ENCODE measurements at regions not wholly inside any gene's neighbourhood (a gene's known extent, or its start where the extent isn't known, plus 50 kb on each side); places are given as distances from the start of the nearest gene placed in this dataset.
"Not testable (repeated sequence)": the region's sequence is repeated elsewhere in the genome, so short reads cannot be mapped to it uniquely, and the experiment has no call there.

DNA sequence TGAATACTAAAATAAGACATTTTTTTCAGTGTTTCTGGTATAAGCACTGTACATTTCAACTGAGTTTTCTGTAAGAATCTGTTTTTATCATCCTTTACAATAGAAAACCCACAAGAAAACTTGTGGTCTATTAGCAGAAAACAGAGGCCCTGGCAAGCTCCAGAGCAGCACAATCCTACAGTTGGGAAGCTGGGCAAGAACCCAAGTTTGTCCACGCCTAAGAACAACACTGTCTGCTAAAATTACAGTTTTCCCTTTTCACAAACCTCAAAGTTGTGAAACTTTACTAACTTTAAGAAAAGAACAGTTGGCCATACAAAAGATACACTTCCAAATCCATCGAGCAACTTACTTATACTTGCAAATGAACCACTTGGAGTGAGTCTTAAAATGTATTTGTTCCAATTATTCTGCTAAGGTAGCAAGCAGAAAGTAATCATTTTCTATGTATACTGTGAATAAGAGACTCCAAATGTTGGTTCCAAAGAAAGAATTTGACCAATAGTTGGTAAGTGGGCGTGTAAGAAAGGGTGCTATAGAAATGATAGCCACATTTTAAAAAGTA, 982.0 kb upstream of the ARRDC3 start:
- DNase-seq (ENCODE audit: low read depth in 2 of 3, low spot score in 1 of 3) = no peak

DNA sequence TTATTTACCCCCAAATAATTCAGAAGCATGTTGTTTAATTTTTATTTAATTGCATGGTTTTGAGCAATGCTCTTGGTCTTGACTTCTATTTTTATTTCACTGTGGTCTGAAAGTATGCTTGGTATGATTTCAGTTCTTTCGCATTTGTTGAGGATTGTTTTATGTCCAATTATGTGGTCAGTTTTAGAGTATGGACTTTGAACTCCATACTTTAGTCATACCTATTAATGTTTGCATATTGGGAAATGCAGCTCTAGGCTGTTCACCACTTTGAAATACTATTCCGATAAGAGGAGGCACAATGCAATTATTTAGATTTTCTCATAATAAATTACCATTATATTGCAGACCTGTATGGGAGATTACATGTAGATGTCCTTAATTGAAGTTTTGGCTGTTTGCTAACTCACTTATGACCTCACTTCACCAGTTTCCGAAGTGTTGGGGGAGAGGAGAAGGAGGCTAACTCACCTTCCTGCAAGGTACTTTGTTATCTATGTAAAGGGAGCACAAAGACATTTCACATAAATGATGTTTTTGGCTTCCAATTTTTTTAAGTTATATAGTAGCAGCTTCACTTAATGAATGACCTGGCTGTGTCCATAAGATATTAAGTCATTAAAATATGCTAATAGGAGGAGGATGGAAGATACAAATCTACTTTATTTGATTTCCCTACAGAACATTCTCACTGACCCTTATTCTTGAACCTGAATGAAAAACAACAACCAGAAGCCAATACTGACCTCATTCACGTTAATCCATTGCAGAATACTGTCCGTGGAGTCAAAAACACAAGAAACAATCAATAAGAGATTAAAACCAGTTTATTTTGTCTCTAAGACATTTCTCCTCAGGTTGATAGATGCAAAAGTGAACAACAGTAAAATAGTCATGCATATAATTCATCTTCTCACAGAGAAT, 970.3 kb upstream of the ARRDC3 start:
- DNase-seq (ENCODE audit: low read depth in 2 of 3, low spot score in 1 of 3) = no peak

DNA sequence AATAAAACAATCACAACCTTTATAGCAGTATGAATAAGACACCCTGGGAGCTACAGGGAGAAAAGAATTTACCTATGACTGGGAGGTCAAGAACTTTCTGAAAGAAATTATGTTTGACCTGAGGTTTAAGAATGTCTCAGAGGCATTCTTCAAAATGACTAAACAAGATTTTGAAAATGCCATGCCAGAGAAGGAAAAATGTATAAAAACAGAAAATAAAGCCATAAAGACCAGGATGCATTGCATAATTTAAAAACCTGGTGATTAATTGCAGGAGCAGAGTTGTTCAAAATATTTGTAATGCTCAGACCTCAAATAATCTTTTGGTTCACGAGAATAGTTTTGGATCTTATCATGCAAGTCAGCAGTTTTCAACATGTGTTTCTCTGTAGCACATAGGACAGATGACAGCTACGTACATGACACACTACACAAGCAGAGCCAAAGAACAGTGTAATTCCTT, 954.7 kb upstream of the ARRDC3 start:
- DNase-seq (ENCODE audit: low read depth in 2 of 3, low spot score in 1 of 3) = no peak

DNA sequence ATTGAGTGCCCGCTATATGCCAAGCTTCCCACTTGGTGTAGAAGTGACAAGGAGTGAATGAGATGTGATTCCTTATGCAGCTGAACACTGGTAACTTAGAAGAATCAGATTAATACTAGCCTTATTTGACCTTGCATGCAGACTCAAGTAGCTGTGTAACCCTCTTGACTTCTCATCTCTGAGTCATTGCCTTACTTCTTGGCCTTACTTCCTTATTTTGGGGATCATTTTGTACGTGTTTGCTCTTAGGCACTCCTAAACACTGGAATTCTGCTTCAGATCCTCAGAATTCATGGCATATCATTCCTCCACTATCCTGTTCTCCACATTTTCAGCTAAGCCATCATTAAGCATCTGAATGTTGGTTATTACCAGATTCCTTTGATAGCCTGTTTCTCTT, 948.9 kb upstream of the ARRDC3 start:
- no peak for DNase-seq (ENCODE audit: low read depth in 2 of 3, low spot score in 1 of 3)

DNA sequence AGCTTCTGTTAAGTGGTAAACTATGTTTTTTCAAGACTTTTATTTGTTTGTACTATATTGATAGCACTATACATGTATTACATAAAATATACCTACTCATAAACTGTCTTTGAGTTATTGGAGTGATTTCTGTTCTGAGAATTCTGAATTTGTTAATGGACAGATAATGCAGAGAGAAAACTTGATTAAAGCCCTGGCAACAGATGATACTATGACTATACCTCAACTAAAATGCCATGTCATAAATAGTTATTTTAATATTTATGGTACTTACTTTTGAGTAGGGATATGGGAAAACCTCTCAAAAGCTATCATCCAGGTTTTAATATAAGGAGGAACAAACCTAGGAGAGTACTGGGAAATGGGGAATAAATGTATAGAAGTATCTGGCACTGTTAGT, 947.2 kb upstream of the ARRDC3 start:
- DNase-seq (ENCODE audit: low read depth in 2 of 3, low spot score in 1 of 3) = no peak

DNA sequence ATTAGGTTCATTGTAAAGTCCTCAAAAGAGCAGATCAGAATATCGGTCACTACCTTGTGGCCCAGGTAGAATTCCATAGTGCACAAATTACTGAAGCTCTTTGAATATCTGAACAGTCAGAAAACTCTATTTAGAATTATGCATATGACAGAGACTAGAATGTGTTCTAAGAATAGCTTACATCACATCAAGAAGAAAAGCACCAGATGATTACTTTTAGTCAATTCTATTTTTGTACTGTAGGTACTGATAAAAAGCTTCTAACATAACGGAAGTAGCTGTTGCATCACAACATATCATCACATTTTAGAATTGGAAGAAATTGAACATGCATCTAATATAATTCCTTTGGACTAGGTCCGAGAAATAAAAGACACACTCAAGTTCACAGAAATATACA, 946.6 kb upstream of the ARRDC3 start:
- DNase-seq (ENCODE audit: low read depth in 2 of 3, low spot score in 1 of 3) = no peak

DNA sequence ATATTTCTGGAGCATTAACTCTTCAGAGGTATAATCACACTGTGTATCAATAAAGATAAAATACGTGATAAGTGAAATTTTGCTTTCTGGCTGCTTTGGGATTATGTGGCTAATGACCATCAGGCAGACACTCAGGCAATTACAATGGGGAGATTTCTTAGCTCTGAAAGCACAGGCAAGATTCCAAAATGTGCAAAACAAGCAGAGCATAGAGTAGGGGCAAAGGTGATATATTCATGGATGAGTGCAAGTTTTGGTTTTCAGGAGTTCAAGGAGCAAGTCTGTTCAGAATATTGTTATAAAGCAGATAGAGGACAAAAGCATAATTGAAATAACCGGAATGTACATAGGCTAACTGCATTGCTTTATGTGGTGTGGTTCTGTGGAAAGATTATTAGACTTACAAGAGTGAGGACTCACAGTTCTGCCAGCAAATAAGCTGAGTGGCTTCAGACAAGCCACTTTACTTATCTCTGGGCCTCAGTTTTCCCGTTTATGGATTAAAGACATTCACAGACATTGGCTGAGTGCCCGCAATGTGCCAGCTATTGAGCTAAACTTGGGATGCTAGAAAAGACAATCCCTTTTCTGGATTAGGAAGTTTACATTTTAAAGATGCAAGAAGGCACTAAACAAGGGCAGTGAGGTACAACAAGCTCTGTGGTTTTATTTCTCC, 945.6 kb upstream of the ARRDC3 start:
- no peak for DNase-seq (ENCODE audit: low read depth in 2 of 3, low spot score in 1 of 3)

DNA sequence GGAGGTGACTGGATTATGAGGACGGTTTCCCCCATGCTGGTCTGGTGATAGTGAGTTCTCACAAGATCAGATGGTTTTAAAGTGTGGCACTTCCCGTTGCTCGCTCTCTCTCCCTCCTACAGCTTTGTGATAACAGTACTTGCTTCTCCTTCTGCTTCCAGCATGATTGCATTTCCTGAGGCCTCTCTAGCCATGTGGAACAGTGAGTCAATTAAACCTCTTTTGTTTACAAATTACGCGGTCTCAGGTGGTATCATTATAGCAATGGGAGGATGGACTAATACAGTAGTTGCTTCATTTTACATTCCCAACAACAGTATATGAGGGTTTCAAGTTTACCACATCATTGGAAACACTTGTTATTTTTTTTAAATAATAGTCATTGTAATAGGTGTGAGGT, 937.3 kb upstream of the ARRDC3 start:
- no peak for DNase-seq (ENCODE audit: low read depth in 2 of 3, low spot score in 1 of 3)

DNA sequence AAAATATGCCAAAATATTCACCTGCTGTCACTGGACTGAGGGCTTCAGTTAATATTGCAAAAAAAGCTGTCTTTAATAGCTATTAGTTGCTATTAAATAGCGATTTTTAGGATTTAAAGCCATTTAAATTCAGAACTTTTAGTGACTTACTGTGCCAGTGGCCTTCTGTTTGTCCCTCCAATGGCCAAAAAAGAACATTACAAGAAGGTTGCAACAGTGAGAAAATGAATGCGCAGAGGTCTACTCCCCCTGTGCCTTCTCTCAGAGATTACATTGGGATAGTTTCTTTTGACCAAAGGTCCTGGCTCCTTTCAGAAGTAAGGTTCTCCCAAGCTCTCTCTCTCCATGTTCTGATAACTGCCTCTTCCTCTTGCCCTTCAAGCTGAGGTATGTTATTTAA, 930.3 kb upstream of the ARRDC3 start:
- no peak for DNase-seq (ENCODE audit: low read depth in 2 of 3, low spot score in 1 of 3)

DNA sequence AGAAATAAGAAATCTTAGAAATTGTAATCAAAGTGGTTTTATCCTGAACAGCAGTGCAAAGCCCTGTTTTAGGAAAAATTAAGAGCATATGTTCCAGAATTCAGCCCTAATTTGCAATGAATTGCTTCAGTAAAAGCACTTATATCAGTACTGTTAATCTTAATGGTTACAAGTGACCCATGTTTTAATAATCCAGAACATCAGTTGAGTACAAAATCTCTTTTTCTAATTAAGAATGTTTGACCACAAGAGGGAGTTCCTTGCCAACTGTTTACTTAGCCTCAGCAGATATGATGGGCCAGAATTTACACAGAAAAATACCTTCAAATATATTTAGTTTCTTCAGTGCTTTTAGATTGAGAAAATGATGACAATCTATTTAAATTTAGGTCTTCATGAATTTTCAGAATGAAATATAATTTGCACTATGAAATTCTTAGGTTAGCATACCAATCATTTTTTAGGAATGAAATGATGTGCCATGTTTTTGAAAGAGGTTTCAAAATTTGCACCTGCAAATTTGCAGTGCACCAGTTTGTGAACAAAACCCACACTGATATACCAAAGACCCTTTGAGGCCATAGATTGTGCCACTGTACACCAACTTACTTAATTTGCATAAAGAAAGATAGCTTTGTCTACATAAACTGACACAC, 926.3 kb upstream of the ARRDC3 start:
- no peak for DNase-seq (ENCODE audit: low read depth in 2 of 3, low spot score in 1 of 3)

DNA sequence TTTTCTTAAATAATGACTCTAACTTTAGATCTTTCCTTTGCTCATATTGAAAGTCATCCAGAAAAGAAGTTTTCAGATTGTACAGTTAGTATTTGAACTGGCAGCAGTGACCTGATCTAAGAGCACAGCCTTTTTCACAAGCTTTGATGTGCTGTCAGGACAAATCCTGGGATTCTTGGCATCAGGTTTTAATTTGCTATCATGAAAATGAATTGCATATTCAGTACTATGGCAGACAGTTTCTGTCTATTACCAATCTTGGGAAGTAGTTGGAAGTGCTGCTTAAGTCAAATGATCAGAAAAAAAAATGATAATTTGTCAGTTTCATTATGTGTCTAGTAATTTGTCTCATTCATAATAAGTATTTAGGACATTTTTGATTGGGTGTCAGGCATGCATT, 925.6 kb upstream of the ARRDC3 start:
- DNase-seq (ENCODE audit: low read depth in 2 of 3, low spot score in 1 of 3) = no peak

DNA sequence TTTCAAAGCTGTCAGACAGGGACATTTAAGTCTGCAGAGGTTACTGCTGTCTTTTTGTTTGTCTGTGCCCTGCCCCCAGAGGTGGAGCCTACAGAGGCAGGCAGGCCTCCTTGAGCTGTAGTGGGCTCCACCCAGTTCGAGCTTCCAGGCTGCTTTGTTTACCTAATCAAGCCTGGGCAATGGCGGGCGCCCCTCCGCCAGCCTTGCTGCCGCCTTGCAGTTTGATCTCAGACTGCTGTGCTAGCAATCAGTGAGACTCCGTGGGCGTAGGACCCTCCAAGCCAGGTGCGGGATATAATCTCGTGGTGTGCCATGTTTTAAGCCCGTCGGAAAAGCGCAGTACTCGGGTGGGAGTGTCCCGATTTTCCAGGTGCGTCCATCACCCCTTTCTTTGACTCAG, 919.2 kb upstream of the ARRDC3 start:
- not testable (repeated sequence) for DNase-seq (ENCODE audit: low read depth in 2 of 3, low spot score in 1 of 3)

DNA sequence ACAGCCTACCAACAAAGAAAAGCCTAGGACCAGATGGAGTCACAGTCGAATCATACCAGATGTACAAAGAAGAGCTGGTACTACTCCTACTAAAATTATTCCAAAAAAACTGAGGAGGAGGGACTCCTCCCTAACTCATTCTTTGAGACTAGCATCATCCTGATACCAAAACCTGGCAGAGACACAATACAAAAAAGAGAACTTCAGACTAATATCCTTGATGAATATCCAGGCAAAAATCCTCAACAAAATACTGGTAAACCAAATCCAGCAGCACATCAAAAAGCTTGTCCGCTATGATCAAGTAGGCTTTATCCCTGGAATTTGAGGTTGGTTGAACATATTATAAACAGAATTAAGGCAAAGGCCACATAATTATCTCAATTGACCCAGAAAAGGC, 900.4 kb upstream of the ARRDC3 start:
- DNase-seq (ENCODE audit: low read depth in 2 of 3, low spot score in 1 of 3) = no peak

DNA sequence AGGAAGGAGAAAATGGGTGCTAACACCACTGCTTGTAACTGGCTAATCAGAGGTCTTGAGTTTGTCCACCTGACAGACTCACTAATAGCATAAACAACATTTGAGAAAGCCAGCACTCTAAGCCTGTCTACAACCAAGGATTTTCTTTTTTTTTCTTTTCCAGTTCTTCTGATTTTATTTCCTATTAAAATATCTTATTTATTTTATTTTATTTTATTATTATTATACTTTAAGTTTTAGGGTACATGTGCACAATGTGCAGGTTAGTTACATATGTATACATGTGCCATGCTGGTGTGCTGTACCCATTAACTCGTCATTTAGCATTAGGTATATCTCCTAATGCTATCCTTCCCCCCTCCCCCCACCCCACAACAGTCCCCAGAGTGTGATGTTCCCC, 888.6 kb upstream of the ARRDC3 start:
- not testable (repeated sequence) for DNase-seq (ENCODE audit: low read depth in 2 of 3, low spot score in 1 of 3)

DNA sequence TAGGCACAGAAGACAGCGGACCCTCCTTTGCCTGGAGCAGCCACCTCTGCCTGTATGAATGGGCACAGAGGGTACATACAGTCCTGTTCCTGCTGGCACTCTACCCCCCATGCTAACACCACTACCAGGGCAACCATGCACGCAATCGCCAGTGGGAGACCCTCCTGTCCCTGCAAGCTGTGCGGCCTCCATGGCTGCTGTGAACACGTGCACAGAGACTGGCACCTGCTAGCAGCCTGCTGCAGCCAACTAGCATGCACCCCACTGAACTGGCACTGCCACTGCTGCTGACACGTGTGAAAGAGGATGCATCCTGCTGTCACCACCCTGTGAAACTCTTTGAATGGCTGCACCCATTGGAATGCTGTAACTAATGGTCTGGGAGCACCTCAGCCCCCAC, 885.2 kb upstream of the ARRDC3 start:
- no peak for DNase-seq (ENCODE audit: low read depth in 2 of 3, low spot score in 1 of 3)

DNA sequence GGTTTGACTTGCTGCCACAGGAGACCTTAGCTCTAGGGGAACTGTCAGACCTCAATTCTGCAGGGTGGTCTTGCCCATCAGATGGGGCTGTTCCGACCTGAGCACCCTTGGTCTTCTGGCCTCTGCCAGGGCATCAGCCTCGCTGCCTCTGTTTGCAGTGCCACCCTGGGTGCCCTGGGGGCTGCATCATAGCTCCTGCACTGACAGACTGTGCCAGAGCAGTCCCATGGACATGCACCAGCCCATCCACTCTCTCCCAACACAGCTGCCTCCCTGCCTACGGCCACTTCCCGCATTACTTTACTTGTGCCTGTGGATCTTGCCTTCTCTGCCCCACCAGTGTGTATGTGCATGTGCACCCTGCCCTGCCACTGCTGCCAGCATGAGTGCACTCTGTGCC, 884.7 kb upstream of the ARRDC3 start:
- no peak for DNase-seq (ENCODE audit: low read depth in 2 of 3, low spot score in 1 of 3)

DNA sequence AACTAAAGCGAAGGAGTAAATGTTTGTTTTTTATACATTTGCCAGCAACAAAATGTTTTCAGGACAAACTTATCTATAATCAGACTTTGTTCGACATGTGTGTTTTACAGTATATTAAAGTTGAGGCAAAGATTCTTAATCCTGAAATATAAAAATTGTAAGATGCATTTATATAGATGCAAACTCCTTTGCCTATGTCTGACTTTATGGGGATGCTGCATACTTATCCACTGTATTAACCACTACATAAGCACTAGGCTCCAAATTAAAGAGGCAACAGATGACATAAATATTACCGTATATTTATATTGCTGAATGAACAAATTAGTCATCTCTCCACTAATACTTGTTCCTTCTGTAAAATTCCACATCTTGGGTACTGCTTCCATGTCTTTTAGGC, 882.7 kb upstream of the ARRDC3 start:
- DNase-seq (ENCODE audit: low read depth in 2 of 3, low spot score in 1 of 3) = no peak

DNA sequence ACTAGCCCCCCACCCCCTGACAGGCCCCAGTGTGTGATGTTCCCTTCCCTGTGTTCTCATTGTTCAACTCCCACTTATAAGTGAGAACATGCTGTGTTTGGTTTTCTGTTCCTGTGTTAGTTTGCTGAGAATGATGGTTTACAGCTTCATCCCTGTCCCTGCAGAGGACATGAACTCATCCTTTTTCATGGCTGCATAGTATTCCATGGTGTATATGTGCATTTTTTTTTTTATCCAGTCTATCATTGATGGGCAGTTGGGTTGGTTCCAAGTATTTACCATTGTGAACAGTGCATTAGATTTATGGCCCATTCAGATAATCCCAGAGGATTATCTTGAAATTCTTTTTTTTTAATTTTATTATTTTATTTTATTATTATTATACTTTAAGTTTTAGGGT, 872.5 kb upstream of the ARRDC3 start:
- not testable (repeated sequence) for DNase-seq (ENCODE audit: low read depth in 2 of 3, low spot score in 1 of 3)

DNA sequence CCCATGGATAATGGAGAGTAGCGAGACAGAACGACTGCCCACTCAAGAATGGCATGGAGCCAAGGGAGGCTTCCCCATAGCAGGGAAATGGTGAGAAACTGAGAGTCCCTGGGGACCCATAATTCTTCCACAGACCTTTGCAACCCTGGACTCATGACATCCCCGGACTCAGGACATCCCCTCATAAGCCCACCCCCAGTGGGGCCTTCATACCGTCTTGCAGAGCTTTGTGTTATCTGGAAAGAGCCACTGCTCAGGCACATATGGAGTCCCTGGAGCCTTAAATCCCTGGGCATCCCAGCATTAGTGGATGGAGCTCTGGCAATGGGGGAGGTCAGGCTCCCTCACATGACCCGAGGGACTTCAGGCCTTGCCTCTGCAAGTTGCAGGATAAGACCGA, 865.4 kb upstream of the ARRDC3 start:
- no peak for DNase-seq (ENCODE audit: low read depth in 2 of 3, low spot score in 1 of 3)

DNA sequence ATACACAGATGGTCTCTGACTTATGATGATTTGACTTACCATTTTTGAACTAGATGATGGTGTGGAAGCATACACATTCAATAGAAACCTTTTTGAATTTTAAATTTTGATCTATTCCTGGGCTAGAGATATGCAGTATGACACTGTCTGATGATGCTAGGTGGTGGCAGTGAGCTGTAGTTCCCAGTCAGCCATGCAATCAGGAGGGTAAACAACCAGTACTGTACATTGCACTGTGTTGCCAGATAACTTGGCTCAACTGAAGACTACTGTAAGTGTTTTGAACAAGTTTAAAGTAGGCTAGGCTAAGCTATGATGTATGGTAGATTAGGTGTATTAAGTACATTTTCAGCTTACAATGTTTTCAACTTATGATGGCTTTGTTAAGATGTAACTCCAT, 859.1 kb upstream of the ARRDC3 start:
- no peak for DNase-seq (ENCODE audit: low read depth in 2 of 3, low spot score in 1 of 3)

DNA sequence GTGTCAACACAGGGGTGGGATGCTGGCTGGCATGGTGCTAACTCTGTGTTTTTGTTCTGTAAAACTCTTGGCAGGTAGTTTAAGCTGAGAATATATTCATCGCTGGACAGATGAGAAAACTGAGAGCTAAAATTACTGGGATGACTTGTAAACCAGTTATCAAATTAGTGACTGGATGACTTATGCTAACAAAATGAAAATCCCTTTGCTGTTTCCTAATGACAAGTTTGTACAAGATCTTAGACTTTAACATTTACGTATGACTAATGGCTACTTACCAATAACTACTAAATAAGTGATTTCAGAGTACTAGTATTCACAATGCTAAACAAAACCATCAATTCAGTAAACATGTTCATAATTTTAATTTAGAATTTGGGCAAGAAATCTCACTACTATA, 854.8 kb upstream of the ARRDC3 start:
- no peak for DNase-seq (ENCODE audit: low read depth in 2 of 3, low spot score in 1 of 3)

DNA sequence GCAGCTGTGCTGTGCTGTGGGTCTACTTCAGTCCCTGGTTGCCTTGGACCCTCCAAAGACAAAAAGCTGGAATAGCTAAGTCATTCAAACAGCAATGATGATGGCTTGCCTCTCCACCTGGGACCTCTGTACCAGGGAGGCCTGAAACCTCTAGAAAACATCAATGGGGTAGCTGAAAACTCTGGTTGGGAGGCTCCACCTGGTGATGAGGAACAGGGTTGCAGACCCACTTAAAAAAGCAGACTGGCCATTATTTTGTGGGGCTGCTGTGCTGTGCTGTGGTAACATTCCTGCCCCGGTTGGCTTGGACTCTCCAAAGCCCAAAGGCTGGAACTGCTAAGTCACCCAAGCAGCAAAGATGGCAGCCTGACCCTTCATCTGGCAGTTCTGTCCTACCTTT, 839.3 kb upstream of the ARRDC3 start:
- no peak for DNase-seq (ENCODE audit: low read depth in 2 of 3, low spot score in 1 of 3)

Measured in stimulated activated CD4-positive, alpha-beta T cell treated with anti-CD3 and anti-CD28 coated beads, Interleukin-12 subunit alpha, Interleukin-12 subunit beta, amount 100 ng/mL, for 48 hours (primary cell).